ENCODE measurements at regions not wholly inside any gene's neighbourhood (a gene's known extent, or its start where the extent isn't known, plus 50 kb on each side); places are given as distances from the start of the nearest gene placed in this dataset.

DNA sequence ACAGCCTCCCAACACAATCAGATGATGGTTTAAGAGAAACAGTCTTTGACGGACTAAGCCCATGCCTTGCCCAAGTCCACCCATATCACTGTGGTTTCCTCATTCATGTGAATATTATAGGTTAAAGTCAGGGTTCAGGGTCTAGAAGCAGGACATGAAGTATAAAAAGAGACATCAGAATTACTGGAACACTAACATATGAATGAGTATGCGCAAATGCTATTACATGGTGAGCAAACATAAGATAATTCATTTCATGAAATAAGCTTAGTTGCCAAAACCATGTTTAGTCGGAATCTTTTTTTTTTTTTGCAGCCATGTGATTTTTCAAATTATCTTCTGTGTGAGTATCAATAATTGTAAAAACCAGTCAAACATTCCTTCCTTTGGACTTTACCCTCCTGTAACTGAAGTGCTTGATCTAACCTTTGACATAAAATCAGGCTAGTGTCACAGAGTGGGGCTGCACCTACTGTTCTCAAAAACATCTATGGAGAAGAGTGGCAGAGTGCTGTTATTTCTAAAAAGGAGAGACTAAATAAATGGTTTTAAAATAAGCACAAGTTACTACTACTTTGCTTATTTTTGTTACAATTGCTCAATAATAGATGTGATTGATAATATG is 84.9 kb upstream of the NRIP1 start:
- peak; percentile 33 for ATAC-seq

DNA sequence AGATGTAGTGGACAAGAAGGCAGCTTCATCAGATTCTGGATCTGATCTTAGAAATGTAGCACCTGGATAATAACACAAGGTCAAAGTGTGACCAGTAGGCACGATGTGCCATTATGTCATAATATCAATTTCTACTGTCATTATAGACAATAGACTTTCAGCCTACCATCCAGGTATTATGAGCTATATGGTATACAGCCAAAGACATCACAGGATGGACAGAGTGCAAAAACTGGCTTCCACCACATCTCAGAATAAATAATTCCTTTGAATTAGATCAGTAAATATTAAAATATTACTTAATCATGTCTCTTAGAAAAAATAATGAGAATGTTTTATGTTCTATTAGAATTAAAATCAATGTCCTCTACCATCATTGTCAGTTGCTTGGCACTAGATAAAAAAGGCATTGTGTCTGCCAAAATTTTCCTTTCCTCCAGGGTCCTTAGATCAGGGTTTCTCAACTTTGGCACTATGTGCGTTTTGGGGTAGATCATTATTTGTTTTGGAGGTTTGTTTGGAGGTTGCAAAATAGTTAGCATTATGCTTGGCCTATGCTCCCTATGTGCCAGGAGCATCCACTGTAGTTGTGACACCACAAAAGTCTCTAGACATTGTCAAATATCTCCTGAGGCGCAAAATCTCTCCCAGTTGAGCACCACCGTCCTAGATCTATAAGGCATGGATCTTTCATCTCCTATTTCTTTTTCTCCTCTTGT is 86.7 kb upstream of the NRIP1 start:
- DNase-seq (ENCODE audit: low spot score) (peak; percentile 68), ATAC-seq (peak; percentile 87)

More for the DNA sequence above, 84.9 kb upstream of the NRIP1 start:
- DNase-seq (ENCODE audit: low spot score), result no peak

DNA sequence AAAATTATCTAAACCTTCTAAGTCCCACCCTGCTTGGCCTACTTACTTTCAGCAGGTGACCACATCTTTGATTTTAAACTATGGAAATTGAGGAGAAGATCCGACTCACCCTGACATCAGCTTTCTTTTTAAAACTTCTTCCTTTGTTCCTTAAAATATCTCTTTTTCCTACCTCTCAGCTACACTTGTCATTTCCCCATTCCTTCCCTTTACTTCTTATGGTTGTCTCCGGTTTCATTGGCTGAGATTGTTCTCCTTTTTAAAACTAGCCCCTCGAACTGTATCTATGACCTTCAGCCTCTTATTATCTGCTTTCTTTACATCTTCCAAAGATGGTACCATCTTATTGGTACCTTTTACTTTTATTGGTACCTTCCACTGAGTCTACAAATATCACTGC is 87.8 kb upstream of the NRIP1 start:
- ATAC-seq (no peak), DNase-seq (ENCODE audit: low spot score) (no peak)

DNA sequence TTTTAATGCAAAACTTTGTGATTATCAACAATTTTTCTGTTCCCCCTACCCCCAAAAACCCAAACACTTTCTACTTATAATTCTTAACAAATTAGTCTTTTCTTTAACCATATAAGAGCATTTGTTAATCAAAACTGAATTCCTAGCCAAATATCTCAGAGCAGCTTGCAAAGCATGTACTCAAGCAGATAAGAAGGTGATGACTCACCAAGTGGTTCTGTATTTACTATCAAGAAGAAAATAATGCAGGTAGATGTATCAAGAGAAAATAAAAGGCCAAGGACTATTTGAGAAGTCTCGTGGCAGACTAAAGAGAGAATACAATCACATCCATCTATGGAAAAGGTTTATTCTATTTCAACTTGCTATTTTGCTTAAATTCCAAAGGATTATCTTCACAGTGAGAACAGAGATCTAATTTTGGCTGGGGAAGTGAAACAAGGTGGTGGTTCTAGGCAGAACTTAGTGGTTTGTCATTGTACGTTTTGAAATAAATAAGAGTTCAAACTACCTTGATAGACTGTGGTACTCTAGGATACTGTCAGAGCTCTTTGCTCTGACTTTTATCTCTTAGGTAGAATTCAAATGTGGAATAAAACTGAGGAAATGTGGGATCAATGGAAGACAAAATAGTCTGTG is 94.7 kb upstream of the NRIP1 start:
- DNase-seq (ENCODE audit: low spot score) (no peak), ATAC-seq (no peak)

GRCh38 chr21:15160136-15160535 is 95.3 kb upstream of the NRIP1 start:
- DNase-seq (ENCODE audit: low spot score), result no peak
- no peak for ATAC-seq

DNA sequence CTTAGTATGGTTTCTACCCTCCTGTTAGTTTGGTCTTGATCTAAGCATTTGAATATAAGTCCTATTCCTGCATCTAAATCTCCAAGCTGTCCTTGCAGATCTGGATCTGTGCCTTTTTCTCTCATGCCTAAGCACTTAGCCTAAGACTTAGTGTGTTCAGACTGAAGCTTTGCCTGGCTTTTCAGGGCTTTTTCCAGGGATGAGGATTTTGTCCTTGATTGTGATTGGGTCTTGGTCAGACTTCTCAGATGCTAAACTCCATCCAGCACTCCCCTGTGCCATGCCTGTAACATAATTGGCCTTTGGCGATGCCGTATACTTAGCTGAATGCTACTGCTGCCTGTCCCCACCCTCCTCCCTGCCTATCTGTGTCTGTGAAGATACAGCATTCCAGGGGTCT is 98.1 kb upstream of the NRIP1 start:
- DNase-seq (ENCODE audit: low spot score) (no peak), ATAC-seq (no peak)

- DNase-seq (ENCODE audit: low spot score) (no peak), ATAC-seq (no peak)
Measured at GRCh38 chr21:15164273-15164672, 99.5 kb upstream of the NRIP1 start.

DNA sequence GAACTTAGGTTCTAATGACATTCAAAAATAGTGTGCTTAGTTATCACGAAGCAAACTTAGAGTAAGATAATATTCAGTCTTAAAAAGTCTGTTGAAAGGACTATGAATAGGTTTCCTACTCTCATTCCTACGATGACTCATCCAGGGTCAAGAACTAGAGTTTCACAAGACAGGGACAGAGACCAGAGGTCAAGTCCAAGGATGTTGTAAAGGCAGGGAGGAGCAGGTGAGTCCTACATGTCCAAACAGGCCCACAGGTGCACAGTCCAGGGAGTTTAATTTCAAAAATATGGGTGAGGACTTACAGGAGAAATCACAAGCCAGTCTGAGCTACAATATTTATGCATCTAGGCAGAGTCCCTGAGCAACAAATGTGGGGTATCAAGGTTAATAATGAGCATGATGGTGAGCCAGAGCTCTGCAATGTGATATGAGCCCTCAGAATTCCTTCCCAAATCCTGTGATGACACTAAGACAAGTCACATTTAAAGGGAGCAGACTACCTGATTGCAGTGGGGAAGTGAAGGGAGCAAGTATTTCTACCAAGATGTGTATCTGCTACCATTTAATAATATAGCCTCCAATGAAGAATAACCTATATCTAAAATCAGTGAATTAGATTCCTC is 100.0 kb upstream of the NRIP1 start:
- no peak for ATAC-seq
- no peak for DNase-seq (ENCODE audit: low spot score)

- DNase-seq (ENCODE audit: low spot score), result no peak
- no peak for ATAC-seq
Measured at GRCh38 chr21:15170614-15171013, 105.8 kb upstream of the NRIP1 start.

DNA sequence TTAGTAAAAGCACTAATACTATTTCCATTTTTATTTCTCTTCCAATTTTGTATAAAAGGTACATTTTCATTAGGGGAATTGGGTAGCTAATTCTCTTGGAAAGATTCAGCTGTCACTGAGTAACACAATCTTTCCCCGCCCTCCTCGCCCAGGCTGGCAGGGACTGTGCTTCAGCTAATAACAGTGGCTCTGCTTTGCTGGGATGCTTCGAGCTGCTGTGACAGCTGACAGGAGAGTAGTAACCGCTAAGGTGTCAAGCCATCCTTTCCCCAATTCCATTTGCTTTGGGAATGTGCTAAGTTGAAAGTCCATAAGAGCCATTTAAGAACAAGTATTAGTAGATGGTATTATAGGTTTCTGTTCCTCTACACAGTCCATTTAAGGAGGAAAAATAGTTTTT is 106.7 kb upstream of the NRIP1 start:
- ATAC-seq (no peak), DNase-seq (ENCODE audit: low spot score) (no peak)

DNA sequence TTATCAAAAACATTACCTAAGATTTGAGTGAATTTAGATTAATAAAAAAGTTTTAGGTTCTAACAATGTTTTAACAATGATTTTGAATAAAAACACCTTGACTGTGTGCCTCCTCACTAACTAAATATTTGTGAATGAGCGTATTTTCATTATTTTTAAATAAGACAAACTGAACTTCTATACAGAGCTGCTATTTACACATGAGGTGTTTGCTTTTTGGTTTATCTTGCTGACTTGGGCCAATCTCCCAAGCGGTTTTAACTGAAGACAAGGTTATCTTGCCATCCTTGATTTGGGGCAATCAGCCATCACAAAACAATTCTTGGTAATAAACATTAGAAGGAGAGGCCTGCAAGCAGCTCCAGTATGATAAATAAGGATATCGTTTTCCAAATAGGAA is 108.2 kb upstream of the NRIP1 start:
- peak; percentile 64 for ATAC-seq
- no peak for DNase-seq (ENCODE audit: low spot score)

- peak; percentile 61 for ATAC-seq
- no peak for DNase-seq (ENCODE audit: low spot score)
Measured at GRCh38 chr21:15174923-15175322, 110.1 kb upstream of the NRIP1 start.

- DNase-seq (ENCODE audit: low spot score) (no peak), ATAC-seq (no peak)
Measured at GRCh38 chr21:15182731-15183130, 117.9 kb upstream of the NRIP1 start.

- ATAC-seq, result no peak
- DNase-seq (ENCODE audit: low spot score), result no peak
Measured at GRCh38 chr21:15183813-15184257, 119.0 kb upstream of the NRIP1 start.

- no peak for DNase-seq (ENCODE audit: low spot score)
- ATAC-seq, result no peak
Measured at GRCh38 chr21:15190412-15190811, 125.6 kb upstream of the NRIP1 start.

GRCh38 chr21:15190837-15191236 is 126.0 kb upstream of the NRIP1 start:
- ATAC-seq (no peak), DNase-seq (ENCODE audit: low spot score) (no peak)

- no peak for DNase-seq (ENCODE audit: low spot score)
- ATAC-seq, result no peak
Measured at GRCh38 chr21:15191342-15191741, 126.5 kb upstream of the NRIP1 start.

DNA sequence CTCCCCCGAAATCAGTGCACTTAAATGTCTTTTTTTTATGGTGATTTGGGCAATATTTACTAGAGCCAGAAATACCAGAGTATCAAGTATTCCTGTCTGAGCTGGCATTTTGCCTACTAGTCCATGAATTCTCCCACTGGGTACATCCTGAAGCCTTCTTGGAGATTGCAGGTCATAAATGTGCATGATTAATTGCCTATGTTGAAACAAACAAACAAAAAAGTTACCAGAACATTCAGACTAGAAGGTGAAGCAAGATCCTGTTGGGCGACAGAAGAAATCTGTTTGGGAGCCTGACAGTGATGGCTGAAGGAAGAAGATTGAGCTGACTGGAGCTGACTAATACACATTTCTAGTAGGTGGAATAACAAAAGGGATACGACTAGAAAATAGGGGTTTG is 127.4 kb upstream of the NRIP1 start:
- no peak for DNase-seq (ENCODE audit: low spot score)
- ATAC-seq, result peak; percentile 32

GRCh38 chr21:15193937-15194336 is 129.1 kb upstream of the NRIP1 start:
- no peak for DNase-seq (ENCODE audit: low spot score)

DNA sequence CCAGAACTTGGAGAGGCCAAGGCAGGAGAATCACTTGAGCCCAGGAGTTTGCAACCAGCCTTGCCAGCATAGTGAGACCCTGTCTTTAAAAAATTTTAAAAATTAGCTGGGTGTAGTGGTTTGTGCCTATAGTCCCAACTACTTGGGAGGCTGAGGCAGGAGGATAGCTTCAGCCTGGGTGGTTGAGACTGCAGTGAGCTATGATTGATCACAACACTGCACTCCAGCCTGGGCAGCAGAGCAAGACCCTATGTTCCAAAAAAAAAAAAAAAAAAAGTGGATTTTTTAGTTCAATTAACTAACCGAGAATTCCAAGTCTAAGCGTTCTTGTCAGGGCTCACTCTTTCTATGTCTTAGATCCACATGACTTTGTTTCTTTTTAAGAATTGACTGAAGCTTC is 130.3 kb upstream of the NRIP1 start:
- DNase-seq (ENCODE audit: low spot score) (no peak), ATAC-seq (no peak)

More at GRCh38 chr21:15193937-15194336, 129.1 kb upstream of the NRIP1 start:
- no peak for ATAC-seq

- ATAC-seq, result peak; percentile 91
- peak; percentile 65 for DNase-seq (ENCODE audit: low spot score)
Measured at GRCh38 chr21:15195768-15196167, 131.0 kb upstream of the NRIP1 start.

DNA sequence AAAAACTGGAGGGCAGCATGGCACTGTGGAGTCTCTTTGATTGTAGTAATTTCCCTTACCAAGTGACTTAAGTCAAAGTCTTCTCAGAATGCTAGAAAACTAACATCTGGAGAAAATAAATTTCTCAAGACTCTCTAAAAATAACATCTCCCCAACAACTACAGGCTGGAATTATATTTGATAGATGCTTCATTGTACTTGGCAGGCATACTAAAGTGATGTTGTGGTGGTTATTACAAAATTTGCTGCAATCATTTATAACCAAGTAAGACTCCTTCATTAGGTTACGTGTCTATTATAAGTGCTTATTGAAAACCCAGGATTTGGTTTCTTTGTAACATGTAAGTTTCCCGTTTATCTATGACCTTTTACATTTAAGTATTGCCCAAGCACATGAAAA is 132.9 kb upstream of the NRIP1 start:
- ATAC-seq (no peak), DNase-seq (ENCODE audit: low spot score) (no peak)

Measured in left lobe of liver (tissue), 2 donors.